BLaER1 treated with 17β-estradiol and CSF1 and Interleukin-3, amounts not matched to agents 10 nM and 100 nM (cell line): ENCODE measurements at regions not wholly inside any gene's neighbourhood (a gene's known extent, or its start where the extent isn't known, plus 50 kb on each side); places are given as distances from the start of the nearest gene placed in this dataset.

Experiments
- H3K27ac ChIP-seq, 11 experiments: shearing (Covaris generic); formaldehyde crosslinking; 2 replicates each; pipeline ENCODE4 v1.8.1; 2022
- H3K27me3 ChIP-seq, 11 experiments: shearing (Covaris generic); formaldehyde crosslinking; 2 replicates each; pipeline ENCODE4 v1.8.1; 2022
- H3K36me3 ChIP-seq, 11 experiments: shearing (Covaris generic); formaldehyde crosslinking; 2 replicates each; pipeline ENCODE4 v1.8.1; 2022
- H3K4me1 ChIP-seq, 10 experiments: shearing (Covaris generic); formaldehyde crosslinking; 2 replicates each; pipeline ENCODE4 v1.8.1; 2022
- H3K4me2 ChIP-seq, 11 experiments: shearing (Covaris generic); formaldehyde crosslinking; 2 replicates each; pipeline ENCODE4 v1.8.1; 2022
- H3K4me3 ChIP-seq, 10 experiments: shearing (Covaris generic); formaldehyde crosslinking; 2 replicates each; pipeline ENCODE4 v1.8.1; 2022
- H3K9ac ChIP-seq, 11 experiments: shearing (Covaris generic); formaldehyde crosslinking; 2 replicates each; pipeline ENCODE4 v1.8.1; 2022
- H3K9me3 ChIP-seq, 11 experiments: shearing (Covaris generic); formaldehyde crosslinking; replicated peaks in 1 of 11; 2 replicates each; pipeline ENCODE4 v1.8.1; 2022
- H4K20me1 ChIP-seq, 11 experiments: shearing (Covaris generic); formaldehyde crosslinking; 2 replicates each; pipeline ENCODE4 v1.8.1; 2022
- Cebpa-rat ChIP-seq, 11 experiments: shearing (Covaris generic); IDR thresholded peaks; 2 replicates each; pipeline ENCODE4 v1.8.1; 2022

DNA sequence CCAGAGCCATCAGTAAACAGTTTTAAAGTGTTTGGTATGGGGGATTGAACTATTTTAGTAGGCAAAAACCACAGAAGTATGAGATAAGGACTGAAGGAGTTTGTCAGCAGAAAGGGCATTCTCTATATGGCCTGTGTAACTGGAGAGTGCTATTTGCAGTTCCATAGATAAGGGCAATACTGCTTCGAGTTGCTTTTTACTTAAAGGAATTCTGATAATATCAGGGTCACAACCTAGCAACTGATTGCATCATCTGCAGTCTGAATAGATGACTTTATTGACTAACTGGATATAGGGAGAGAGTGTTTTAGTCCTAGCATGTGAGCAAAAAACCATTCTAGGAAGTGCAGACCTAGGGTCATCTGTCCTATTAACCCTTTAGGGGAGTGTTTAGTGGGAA lies 645.2 kb upstream of the PTPRD start:
- no peak for TF ChIP-seq Cebpa-rat (IDR thresholded peaks at IDR 0.05)
- Histone ChIP-seq H3K4me3 (no peak overlapping the region), H3K4me1 (no peaks in the 10 kb centered on the region), H3K4me2 (no peak overlapping the region), H3K27ac (no peak overlapping the region), H3K36me3 (no peaks in the 10 kb centered on the region), H3K27me3 (no peaks in the 10 kb centered on the region), H4K20me1 (no peaks in the 10 kb centered on the region), H3K9ac (no peak overlapping the region), H3K9me3 (peaks cover 0 to 9% (median 0%) of the 10 kb centered on the region in 11 experiments; a peak in 5 of 22 replicates)

GRCh38 chr9:11269036-11269435 lies 656.2 kb upstream of the PTPRD start:
- no peak for TF ChIP-seq Cebpa-rat (IDR thresholded peaks at IDR 0.05)
- Histone ChIP-seq H3K4me3 (no peak overlapping the region), H3K9me3 (peaks cover 29 to 35% (median 30%) of the 10 kb centered on the region in 11 experiments), H3K36me3 (no peaks in the 10 kb centered on the region), H3K27me3 (no peaks in the 10 kb centered on the region), H3K9ac (no peak overlapping the region), H3K4me2 (no peak overlapping the region), H3K4me1 (no peaks in the 10 kb centered on the region), H3K27ac (no peak overlapping the region), H4K20me1 (no peaks in the 10 kb centered on the region)

DNA sequence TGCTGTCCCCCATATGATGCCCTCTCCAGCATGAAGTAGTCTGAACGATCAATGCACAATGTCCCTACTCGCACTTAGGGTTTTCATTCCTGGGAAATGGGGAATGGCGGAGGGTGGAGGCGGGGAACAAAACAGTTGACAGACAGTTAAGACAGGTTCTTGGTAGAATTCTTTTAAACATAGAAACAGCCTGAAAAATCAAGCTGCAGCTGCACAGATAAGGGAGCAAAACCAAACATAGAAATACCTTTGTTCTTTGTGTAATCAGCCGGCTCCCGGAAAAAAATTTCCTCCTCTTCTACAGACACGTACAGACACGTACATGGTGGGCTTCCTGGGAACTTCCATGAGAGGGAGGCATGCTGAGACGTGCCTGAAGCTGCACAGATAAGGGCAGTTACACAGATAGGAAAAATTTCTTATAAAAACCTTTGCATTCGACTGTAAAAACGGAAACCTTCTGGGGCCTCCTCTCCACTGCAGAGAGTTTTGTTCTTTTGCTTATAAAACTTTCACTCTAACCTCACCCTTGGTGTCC lies 662.4 kb upstream of the PTPRD start:
- H3K27me3 ChIP-seq, result no peaks in the 10 kb centered on the region
- H3K27ac ChIP-seq, result no peak overlapping the region
- H3K9me3 ChIP-seq, result peaks cover under 1 to 5% (median 1%) of the 10 kb centered on the region in 11 experiments; a peak in 15 of 22 replicates
- H4K20me1 ChIP-seq, result no peaks in the 10 kb centered on the region
- TF ChIP-seq Cebpa-rat (IDR thresholded peaks at IDR 0.05), result no peak
- H3K4me3 ChIP-seq, result no peak overlapping the region
- H3K4me2 ChIP-seq, result no peak overlapping the region
- H3K4me1 ChIP-seq, result no peaks in the 10 kb centered on the region
- H3K36me3 ChIP-seq, result no peaks in the 10 kb centered on the region
- no peak overlapping the region for H3K9ac ChIP-seq

DNA sequence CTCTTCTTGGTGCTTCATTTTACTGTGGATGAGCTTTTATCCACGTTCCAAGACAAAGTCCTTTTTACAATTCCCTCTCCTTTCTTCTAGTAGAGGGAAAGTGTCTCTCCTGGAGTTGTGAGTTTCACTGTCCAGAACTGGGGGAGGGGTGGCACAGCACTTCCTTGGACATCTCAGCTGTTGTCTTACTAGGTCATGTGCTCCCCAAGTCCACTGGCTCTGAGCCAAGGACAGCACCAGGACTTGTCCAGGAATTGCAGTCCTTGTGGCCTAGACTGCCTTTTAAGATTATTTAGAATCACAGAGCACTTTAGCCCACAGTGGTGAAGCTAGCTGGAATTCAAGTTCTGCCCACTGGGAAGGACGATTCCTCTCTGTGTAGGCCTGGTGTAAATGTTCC lies 700.2 kb upstream of the PTPRD start:
- H3K4me1 ChIP-seq, result no peaks in the 10 kb centered on the region
- no peak for TF ChIP-seq Cebpa-rat (IDR thresholded peaks at IDR 0.05)
- peaks cover 0 to 9% (median 1%) of the 10 kb centered on the region in 11 experiments; a peak in 3 of 22 replicates for H3K9me3 ChIP-seq

GRCh38 chr9:11318946-11319345 lies 706.1 kb upstream of the PTPRD start:
- H3K9me3 ChIP-seq, result no peaks in the 10 kb centered on the region
- H3K4me3 ChIP-seq, result no peak overlapping the region
- H3K36me3 ChIP-seq, result no peaks in the 10 kb centered on the region
- H4K20me1 ChIP-seq, result no peaks in the 10 kb centered on the region
- no peak overlapping the region for H3K4me2 ChIP-seq
- H3K27me3 ChIP-seq, result no peaks in the 10 kb centered on the region
- no peak for TF ChIP-seq Cebpa-rat (IDR thresholded peaks at IDR 0.05)
- no peaks in the 10 kb centered on the region for H3K4me1 ChIP-seq
- H3K9ac ChIP-seq, result no peak overlapping the region
- H3K27ac ChIP-seq, result no peak overlapping the region

More for the DNA sequence above, 700.2 kb upstream of the PTPRD start:
- Histone ChIP-seq H4K20me1 (no peaks in the 10 kb centered on the region), H3K4me3 (no peak overlapping the region), H3K27ac (no peak overlapping the region), H3K4me2 (no peak overlapping the region), H3K27me3 (no peaks in the 10 kb centered on the region), H3K36me3 (no peaks in the 10 kb centered on the region), H3K9ac (no peak overlapping the region)

GRCh38 chr9:11319538-11319937 lies 706.7 kb upstream of the PTPRD start:
- no peak overlapping the region for H3K9ac ChIP-seq
- H3K4me1 ChIP-seq, result no peaks in the 10 kb centered on the region
- H3K4me2 ChIP-seq, result no peak overlapping the region
- H3K27ac ChIP-seq, result no peak overlapping the region
- no peaks in the 10 kb centered on the region for H3K36me3 ChIP-seq
- no peaks in the 10 kb centered on the region for H3K9me3 ChIP-seq
- no peaks in the 10 kb centered on the region for H3K27me3 ChIP-seq
- no peak for TF ChIP-seq Cebpa-rat (IDR thresholded peaks at IDR 0.05)
- H4K20me1 ChIP-seq, result no peaks in the 10 kb centered on the region
- no peak overlapping the region for H3K4me3 ChIP-seq

DNA sequence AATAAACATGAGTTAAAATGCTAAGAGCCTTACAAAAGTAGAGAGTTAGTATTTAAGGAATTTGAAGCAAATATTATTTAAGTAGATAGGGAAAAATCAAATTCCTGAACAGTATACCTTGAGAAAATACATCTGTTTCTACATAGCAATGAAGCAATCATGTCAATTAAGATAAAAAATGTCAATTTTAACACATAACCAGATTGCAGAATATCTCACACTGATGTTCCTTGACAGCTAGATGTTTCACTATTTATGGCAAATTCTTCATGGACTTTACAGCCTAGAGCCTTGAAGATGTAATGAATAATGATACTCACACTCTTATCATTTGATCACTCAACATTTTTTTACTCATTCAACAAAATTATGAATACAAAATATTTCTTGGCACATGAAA lies 708.2 kb upstream of the PTPRD start:
- no peak for TF ChIP-seq Cebpa-rat (IDR thresholded peaks at IDR 0.05)
- no peak overlapping the region for H3K4me3 ChIP-seq
- H3K4me2 ChIP-seq, result no peak overlapping the region
- no peaks in the 10 kb centered on the region for H3K4me1 ChIP-seq
- no peaks in the 10 kb centered on the region for H4K20me1 ChIP-seq
- H3K27ac ChIP-seq, result no peak overlapping the region
- H3K27me3 ChIP-seq, result 0 out of 22 replicates have a peak, but pooled peaks cover 0 to 3% (median 0%) of the 10 kb centered on the region in 11 experiments
- H3K9ac ChIP-seq, result no peak overlapping the region
- H3K36me3 ChIP-seq, result no peaks in the 10 kb centered on the region
- H3K9me3 ChIP-seq, result no peaks in the 10 kb centered on the region

GRCh38 chr9:11323457-11323856 lies 710.7 kb upstream of the PTPRD start:
- H3K4me2 ChIP-seq, result no peak overlapping the region
- TF ChIP-seq Cebpa-rat (IDR thresholded peaks at IDR 0.05), result no peak
- H3K4me3 ChIP-seq, result no peak overlapping the region
- no peaks in the 10 kb centered on the region for H3K36me3 ChIP-seq
- H3K4me1 ChIP-seq, result no peaks in the 10 kb centered on the region
- H3K9me3 ChIP-seq, result no peaks in the 10 kb centered on the region
- no peaks in the 10 kb centered on the region for H4K20me1 ChIP-seq
- H3K27me3 ChIP-seq, result 0 out of 22 replicates have a peak, but pooled peaks cover 0 to 9% (median 0%) of the 10 kb centered on the region in 11 experiments
- H3K9ac ChIP-seq, result no peak overlapping the region
- H3K27ac ChIP-seq, result no peak overlapping the region

DNA sequence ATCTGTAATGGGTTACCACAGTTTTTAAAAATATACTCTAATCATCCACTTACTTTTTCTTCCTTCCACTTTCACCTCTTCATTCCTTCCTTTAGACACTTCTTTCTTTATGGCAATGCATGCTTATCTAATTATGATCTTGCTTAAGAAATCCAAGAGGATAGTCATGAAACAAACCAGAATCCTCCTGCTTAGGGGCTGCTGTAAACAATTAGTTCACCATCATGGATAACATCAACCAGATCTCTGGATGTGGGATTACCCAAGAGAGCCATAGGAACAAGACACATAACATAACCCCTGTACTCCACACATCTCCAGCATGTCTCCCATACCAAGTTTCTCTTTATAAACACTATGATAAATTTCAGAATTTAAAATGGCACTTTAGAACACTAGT lies 713.4 kb upstream of the PTPRD start:
- H3K36me3 ChIP-seq, result no peaks in the 10 kb centered on the region
- H3K4me3 ChIP-seq, result no peak overlapping the region
- peaks cover 0 to 15% (median 0%) of the 10 kb centered on the region in 11 experiments; a peak in 1 of 22 replicates for H3K27me3 ChIP-seq
- peaks cover 0 to 12% (median 7%) of the 10 kb centered on the region in 11 experiments; a peak in 14 of 22 replicates for H3K9me3 ChIP-seq
- no peak overlapping the region for H3K27ac ChIP-seq
- no peak overlapping the region for H3K9ac ChIP-seq
- TF ChIP-seq Cebpa-rat (IDR thresholded peaks at IDR 0.05), result no peak
- no peaks in the 10 kb centered on the region for H3K4me1 ChIP-seq
- H3K4me2 ChIP-seq, result no peak overlapping the region
- no peaks in the 10 kb centered on the region for H4K20me1 ChIP-seq

GRCh38 chr9:11328326-11328725 lies 715.5 kb upstream of the PTPRD start:
- no peak for TF ChIP-seq Cebpa-rat (IDR thresholded peaks at IDR 0.05)
- no peak overlapping the region for H3K4me2 ChIP-seq
- peaks cover 0 to 27% (median 0%) of the 10 kb centered on the region in 11 experiments; a peak in 3 of 22 replicates for H3K27me3 ChIP-seq
- H3K4me3 ChIP-seq, result no peak overlapping the region
- H3K9me3 ChIP-seq, result peaks cover 0 to 15% (median 7%) of the 10 kb centered on the region in 11 experiments; a peak in 14 of 22 replicates
- H3K27ac ChIP-seq, result no peak overlapping the region
- no peaks in the 10 kb centered on the region for H3K36me3 ChIP-seq
- no peak overlapping the region for H3K9ac ChIP-seq
- no peaks in the 10 kb centered on the region for H4K20me1 ChIP-seq
- no peaks in the 10 kb centered on the region for H3K4me1 ChIP-seq
